D341Med (cell line): ENCODE measurements at regions not wholly inside any gene's neighbourhood (a gene's known extent, or its start where the extent isn't known, plus 50 kb on each side); places are given as distances from the start of the nearest gene placed in this dataset.

Experiments used
- DNase-seq: peaks from one replicate; pipeline ENCODE4 v3.0.0; 2012; ENCODE audit warnings: low spot score

GRCh38 chr1:81574408-81574807, 226.3 kb upstream of the ADGRL2 start:
- DNase-seq, result no peak

- DNase-seq, result no peak
Measured at GRCh38 chr1:81573458-81573857, 227.3 kb upstream of the ADGRL2 start.

GRCh38 chr1:81571946-81572345, 228.8 kb upstream of the ADGRL2 start:
- DNase-seq, result no peak

GRCh38 chr1:81569761-81570160, 231.0 kb upstream of the ADGRL2 start:
- DNase-seq, result no peak

- no peak for DNase-seq
Measured at GRCh38 chr1:81563632-81564031, 237.1 kb upstream of the ADGRL2 start.

GRCh38 chr1:81562934-81563333, 237.8 kb upstream of the ADGRL2 start:
- no peak for DNase-seq

GRCh38 chr1:81560629-81561028, 240.1 kb upstream of the ADGRL2 start:
- no peak for DNase-seq

GRCh38 chr1:81559662-81560350, 240.9 kb upstream of the ADGRL2 start:
- DNase-seq, result no peak

- no peak for DNase-seq
Measured at GRCh38 chr1:81558291-81559076, 242.2 kb upstream of the ADGRL2 start.

- no peak for DNase-seq
Measured at GRCh38 chr1:81556968-81557367, 243.8 kb upstream of the ADGRL2 start.

GRCh38 chr1:81554534-81554933, 246.2 kb upstream of the ADGRL2 start:
- no peak for DNase-seq

GRCh38 chr1:81554108-81554507, 246.6 kb upstream of the ADGRL2 start:
- no peak for DNase-seq

GRCh38 chr1:81553503-81553902, 247.2 kb upstream of the ADGRL2 start:
- DNase-seq, result no peak

GRCh38 chr1:81551946-81552345, 248.8 kb upstream of the ADGRL2 start:
- DNase-seq, result no peak

GRCh38 chr1:81550753-81551152, 250.0 kb upstream of the ADGRL2 start:
- no peak for DNase-seq

GRCh38 chr1:81549588-81550127, 251.1 kb upstream of the ADGRL2 start:
- peak; percentile 36 for DNase-seq

GRCh38 chr1:81548918-81549587, 251.7 kb upstream of the ADGRL2 start:
- DNase-seq, result no peak

GRCh38 chr1:81547912-81548303, 252.8 kb upstream of the ADGRL2 start:
- no peak for DNase-seq

GRCh38 chr1:81547261-81547911, 253.3 kb upstream of the ADGRL2 start:
- DNase-seq, result no peak

GRCh38 chr1:81545734-81546133, 255.0 kb upstream of the ADGRL2 start:
- no peak for DNase-seq

- DNase-seq, result no peak
Measured at GRCh38 chr1:81543764-81544163, 257.0 kb upstream of the ADGRL2 start.

- DNase-seq, result no peak
Measured at GRCh38 chr1:81542196-81542595, 258.5 kb upstream of the ADGRL2 start.
